Superior temporal gyrus (tissue), 1 donor: ENCODE measurements at regions not wholly inside any gene's neighbourhood (a gene's known extent, or its start where the extent isn't known, plus 50 kb on each side); places are given as distances from the start of the nearest gene placed in this dataset.

ENCODE experiments used
- DNase-seq: peaks from one replicate; pipeline ENCODE4 v3.0.0-alpha.2; 2016; ENCODE audit errors: extremely low spot score

- DNase-seq, result no peak
Measured at GRCh38 chr20:11210611-11211010, 536.8 kb upstream of the JAG1 start.

GRCh38 chr20:11212272-11212671, 538.5 kb upstream of the JAG1 start:
- no peak for DNase-seq

- DNase-seq, result no peak
Measured at GRCh38 chr20:11212902-11213301, 539.1 kb upstream of the JAG1 start.

- DNase-seq, result no peak
Measured at GRCh38 chr20:11214256-11214840, 540.5 kb upstream of the JAG1 start.

GRCh38 chr20:11216451-11217314, 542.9 kb upstream of the JAG1 start:
- DNase-seq, result no peak

GRCh38 chr20:11217326-11218172, 543.8 kb upstream of the JAG1 start:
- DNase-seq, result no peak

GRCh38 chr20:11218173-11218680, 544.4 kb upstream of the JAG1 start:
- DNase-seq, result no peak

- no peak for DNase-seq
Measured at GRCh38 chr20:11219192-11219591, 545.4 kb upstream of the JAG1 start.

- DNase-seq, result no peak
Measured at GRCh38 chr20:11221046-11221445, 547.2 kb upstream of the JAG1 start.

GRCh38 chr20:11222243-11222642, 548.4 kb upstream of the JAG1 start:
- no peak for DNase-seq

GRCh38 chr20:11227602-11228001, 553.8 kb upstream of the JAG1 start:
- no peak for DNase-seq

- no peak for DNase-seq
Measured at GRCh38 chr20:11229772-11230171, 556.0 kb upstream of the JAG1 start.

GRCh38 chr20:11230999-11231398, 557.2 kb upstream of the JAG1 start:
- DNase-seq, result no peak

GRCh38 chr20:11231742-11232648, 558.2 kb upstream of the JAG1 start:
- DNase-seq, result peak; percentile 31

GRCh38 chr20:11232896-11233295, 559.1 kb upstream of the JAG1 start:
- no peak for DNase-seq

- no peak for DNase-seq
Measured at GRCh38 chr20:11234181-11234580, 560.4 kb upstream of the JAG1 start.

GRCh38 chr20:11234608-11235007, 560.8 kb upstream of the JAG1 start:
- no peak for DNase-seq

GRCh38 chr20:11235058-11235457, 561.3 kb upstream of the JAG1 start:
- DNase-seq, result no peak

GRCh38 chr20:11242320-11242719, 568.5 kb upstream of the JAG1 start:
- DNase-seq, result no peak

- DNase-seq, result no peak
Measured at GRCh38 chr20:11245431-11245830, 571.6 kb upstream of the JAG1 start.

- DNase-seq, result no peak
Measured at GRCh38 chr20:11246251-11246775, 572.5 kb upstream of the JAG1 start.
